ENCODE measurements at regions not wholly inside any gene's neighbourhood (a gene's known extent, or its start where the extent isn't known, plus 50 kb on each side); places are given as distances from the start of the nearest gene placed in this dataset.

DNA sequence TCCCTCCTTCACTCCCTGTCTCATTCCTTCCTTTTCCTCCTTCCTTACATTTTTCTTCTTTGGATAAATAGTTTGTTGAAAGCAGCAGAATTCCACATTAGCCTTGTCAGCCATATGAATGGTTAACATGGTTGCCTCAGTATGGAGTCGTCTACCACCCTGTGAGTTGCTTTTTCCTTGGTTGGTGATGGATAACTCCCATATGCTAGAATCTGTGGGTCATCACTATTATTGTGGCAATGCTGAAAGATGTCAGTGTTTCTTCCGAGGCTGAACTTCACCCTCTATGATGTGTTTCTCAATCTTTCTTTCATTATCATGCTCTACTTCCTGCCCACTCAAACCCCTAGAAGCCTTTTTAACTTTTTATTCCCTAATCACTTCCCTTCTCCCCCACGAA is 481.8 kb upstream of the KCNMB2 start:
- Histone ChIP-seq H3K27ac (ENCODE audit: low read depth, low read length) (no peak overlapping the region), H3K4me3 (ENCODE audit: low read length) (no peak overlapping the region), H3K4me1 (ENCODE audit: insufficient read depth, low read length) (no peaks in the 10 kb centered on the region), H3K9me3 (ENCODE audit: low read length) (no peaks in the 10 kb centered on the region), H3K36me3 (ENCODE audit: insufficient read depth, low read length) (no peaks in the 10 kb centered on the region), H3K27me3 (ENCODE audit: insufficient read depth, low read length, poor library complexity, severe bottlenecking) (no peaks in the 10 kb centered on the region)
- POLR2A ChIA-PET: no interaction called here
- no peaks in the 10 kb centered on the region for H3K9me3 Mint-ChIP-seq
- no peak for DNase-seq
- H3K36me3 Mint-ChIP-seq: peaks cover 0 to 1% (median 0%) of the 10 kb centered on the region in 3 donors
- peaks cover 0 to 7% (median 3%) of the 10 kb centered on the region in 3 donors for H3K4me1 Mint-ChIP-seq
- no peak overlapping the region for H3K4me3 Mint-ChIP-seq
- peaks cover 0 to 7% of the 10 kb centered on the region in 2 donors for H3K27me3 Mint-ChIP-seq
- no peak overlapping the region for H3K27ac Mint-ChIP-seq
- CTCF ChIA-PET: no interaction called here

DNA sequence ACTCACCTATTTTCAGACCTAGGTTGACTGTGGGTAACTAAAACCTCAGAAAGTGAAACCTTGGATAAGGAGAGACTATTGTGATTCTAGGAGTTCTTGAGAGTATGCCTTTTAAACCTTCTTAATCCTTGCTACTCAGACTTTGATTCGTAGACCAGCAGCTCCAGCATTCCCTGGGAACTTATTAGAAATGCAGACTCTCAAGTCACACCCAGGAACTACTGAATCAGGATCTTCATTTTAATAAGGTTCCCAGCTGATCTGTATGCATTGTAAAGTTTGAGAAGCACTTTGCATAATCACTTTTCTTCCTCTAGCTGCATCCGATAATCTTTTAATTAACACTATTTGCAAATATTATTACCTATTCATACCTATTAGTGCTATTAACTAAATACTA is 480.3 kb upstream of the KCNMB2 start:
- Mint-ChIP-seq H3K27me3 (peaks cover 0 to 7% of the 10 kb centered on the region in 2 donors), H3K9me3 (no peaks in the 10 kb centered on the region), H3K4me3 (no peak overlapping the region), H3K4me1 (peaks cover 0 to 7% (median 3%) of the 10 kb centered on the region in 3 donors), H3K27ac (no peak overlapping the region), H3K36me3 (no peaks in the 10 kb centered on the region)
- H3K4me3 ChIP-seq (ENCODE audit: low read length): no peak overlapping the region
- ChIA-PET POLR2A (no interaction called here), CTCF (no interaction called here)
- no peaks in the 10 kb centered on the region for H3K4me1 ChIP-seq (ENCODE audit: insufficient read depth, low read length)
- H3K27me3 ChIP-seq (ENCODE audit: insufficient read depth, low read length, poor library complexity, severe bottlenecking): no peaks in the 10 kb centered on the region
- H3K27ac ChIP-seq (ENCODE audit: low read depth, low read length): no peak overlapping the region
- DNase-seq: no peak
- no peaks in the 10 kb centered on the region for H3K36me3 ChIP-seq (ENCODE audit: insufficient read depth, low read length)
- H3K9me3 ChIP-seq (ENCODE audit: low read length): no peaks in the 10 kb centered on the region

- H3K36me3 Mint-ChIP-seq: no peaks in the 10 kb centered on the region
- H3K4me1 Mint-ChIP-seq: peaks cover 0 to 7% (median 3%) of the 10 kb centered on the region in 3 donors
- POLR2A ChIA-PET: no interaction called here
Observed at GRCh38 chr3:178056868-178057267, 479.4 kb upstream of the KCNMB2 start.

GRCh38 chr3:178058629-178059028 is 477.6 kb upstream of the KCNMB2 start:
- H3K36me3 ChIP-seq (ENCODE audit: insufficient read depth, low read length): no peaks in the 10 kb centered on the region
- H3K9me3 Mint-ChIP-seq: no peaks in the 10 kb centered on the region
- H3K4me1 Mint-ChIP-seq: peaks cover 0 to 7% (median 3%) of the 10 kb centered on the region in 3 donors
- POLR2A ChIA-PET: no interaction called here
- no peak overlapping the region for H3K4me3 Mint-ChIP-seq
- no peak overlapping the region for H3K27ac Mint-ChIP-seq
- no peak overlapping the region for H3K27ac ChIP-seq (ENCODE audit: low read depth, low read length)
- CTCF ChIA-PET: no interaction called here
- H3K9me3 ChIP-seq (ENCODE audit: low read length): no peaks in the 10 kb centered on the region
- no peaks in the 10 kb centered on the region for H3K36me3 Mint-ChIP-seq
- no peaks in the 10 kb centered on the region for H3K4me1 ChIP-seq (ENCODE audit: insufficient read depth, low read length)
- no peak overlapping the region for H3K4me3 ChIP-seq (ENCODE audit: low read length)
- DNase-seq: no peak
- H3K27me3 Mint-ChIP-seq: peaks cover 0 to 7% of the 10 kb centered on the region in 2 donors
- no peaks in the 10 kb centered on the region for H3K27me3 ChIP-seq (ENCODE audit: insufficient read depth, low read length, poor library complexity, severe bottlenecking)

More at GRCh38 chr3:178056868-178057267, 479.4 kb upstream of the KCNMB2 start:
- Histone ChIP-seq H3K36me3 (ENCODE audit: insufficient read depth, low read length) (no peaks in the 10 kb centered on the region), H3K9me3 (ENCODE audit: low read length) (no peaks in the 10 kb centered on the region), H3K27ac (ENCODE audit: low read depth, low read length) (no peak overlapping the region), H3K4me1 (ENCODE audit: insufficient read depth, low read length) (no peaks in the 10 kb centered on the region), H3K27me3 (ENCODE audit: insufficient read depth, low read length, poor library complexity, severe bottlenecking) (no peaks in the 10 kb centered on the region), H3K4me3 (ENCODE audit: low read length) (no peak overlapping the region)
- Mint-ChIP-seq H3K4me3 (no peak overlapping the region), H3K27ac (no peak overlapping the region), H3K9me3 (no peaks in the 10 kb centered on the region), H3K27me3 (peaks cover 0 to 7% of the 10 kb centered on the region in 2 donors)
- no peak for DNase-seq
- CTCF ChIA-PET: no interaction called here

- no peaks in the 10 kb centered on the region for H3K36me3 ChIP-seq (ENCODE audit: insufficient read depth, low read length)
Observed at GRCh38 chr3:178059119-178059518, 477.1 kb upstream of the KCNMB2 start.

GRCh38 chr3:178059836-178060235 is 476.4 kb upstream of the KCNMB2 start:
- no peaks in the 10 kb centered on the region for H3K4me1 Mint-ChIP-seq
- H3K9me3 Mint-ChIP-seq: no peaks in the 10 kb centered on the region
- POLR2A ChIA-PET: no interaction called here
- CTCF ChIA-PET: no interaction called here
- H3K27ac Mint-ChIP-seq: no peak overlapping the region
- no peak for DNase-seq
- H3K27me3 ChIP-seq (ENCODE audit: insufficient read depth, low read length, poor library complexity, severe bottlenecking): no peaks in the 10 kb centered on the region
- no peaks in the 10 kb centered on the region for H3K27me3 Mint-ChIP-seq
- H3K9me3 ChIP-seq (ENCODE audit: low read length): no peaks in the 10 kb centered on the region
- no peaks in the 10 kb centered on the region for H3K36me3 Mint-ChIP-seq
- no peaks in the 10 kb centered on the region for H3K36me3 ChIP-seq (ENCODE audit: insufficient read depth, low read length)
- no peak overlapping the region for H3K4me3 ChIP-seq (ENCODE audit: low read length)
- H3K27ac ChIP-seq (ENCODE audit: low read depth, low read length): no peak overlapping the region
- no peak overlapping the region for H3K4me3 Mint-ChIP-seq
- no peaks in the 10 kb centered on the region for H3K4me1 ChIP-seq (ENCODE audit: insufficient read depth, low read length)

More at GRCh38 chr3:178059119-178059518, 477.1 kb upstream of the KCNMB2 start:
- Histone ChIP-seq H3K4me3 (ENCODE audit: low read length) (no peak overlapping the region), H3K27ac (ENCODE audit: low read depth, low read length) (no peak overlapping the region), H3K4me1 (ENCODE audit: insufficient read depth, low read length) (no peaks in the 10 kb centered on the region), H3K27me3 (ENCODE audit: insufficient read depth, low read length, poor library complexity, severe bottlenecking) (no peaks in the 10 kb centered on the region), H3K9me3 (ENCODE audit: low read length) (no peaks in the 10 kb centered on the region)
- peaks cover 0 to 7% (median 3%) of the 10 kb centered on the region in 3 donors for H3K4me1 Mint-ChIP-seq
- ChIA-PET CTCF (no interaction called here), POLR2A (no interaction called here)
- H3K9me3 Mint-ChIP-seq: no peaks in the 10 kb centered on the region
- peaks cover 0 to 5% of the 10 kb centered on the region in 2 donors for H3K27me3 Mint-ChIP-seq
- no peak overlapping the region for H3K4me3 Mint-ChIP-seq
- H3K27ac Mint-ChIP-seq: no peak overlapping the region
- no peaks in the 10 kb centered on the region for H3K36me3 Mint-ChIP-seq
- no peak for DNase-seq

GRCh38 chr3:178060407-178060806 is 475.8 kb upstream of the KCNMB2 start:
- no peak overlapping the region for H3K27ac Mint-ChIP-seq

DNA sequence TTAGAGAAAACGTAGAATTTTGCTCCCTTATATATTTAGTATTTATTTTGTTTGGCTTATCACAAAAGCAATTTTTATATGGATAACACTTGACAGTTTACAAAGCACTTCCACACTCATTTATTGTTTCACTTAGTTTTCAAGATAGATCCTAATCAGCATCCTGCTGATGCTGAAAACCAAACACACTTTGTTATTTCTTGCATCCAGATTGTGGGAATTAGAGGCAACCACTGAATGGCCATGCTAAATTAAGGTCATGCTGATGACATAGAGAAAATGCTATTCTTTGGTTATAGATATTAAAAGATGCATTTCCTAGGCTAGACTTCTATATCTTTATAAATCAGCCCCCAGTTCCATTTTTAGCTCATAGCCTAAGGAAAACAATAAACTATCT is 474.1 kb upstream of the KCNMB2 start:
- H3K36me3 ChIP-seq (ENCODE audit: insufficient read depth, low read length): no peaks in the 10 kb centered on the region
- ChIA-PET POLR2A (no interaction called here), CTCF (no interaction called here)
- no peaks in the 10 kb centered on the region for H3K9me3 ChIP-seq (ENCODE audit: low read length)
- no peak overlapping the region for H3K27ac ChIP-seq (ENCODE audit: low read depth, low read length)
- no peak overlapping the region for H3K4me3 ChIP-seq (ENCODE audit: low read length)
- Mint-ChIP-seq H3K4me1 (no peaks in the 10 kb centered on the region), H3K36me3 (no peaks in the 10 kb centered on the region), H3K9me3 (no peaks in the 10 kb centered on the region), H3K27ac (no peak overlapping the region), H3K4me3 (no peak overlapping the region), H3K27me3 (no peaks in the 10 kb centered on the region)
- no peaks in the 10 kb centered on the region for H3K27me3 ChIP-seq (ENCODE audit: insufficient read depth, low read length, poor library complexity, severe bottlenecking)
- no peak for DNase-seq
- no peaks in the 10 kb centered on the region for H3K4me1 ChIP-seq (ENCODE audit: insufficient read depth, low read length)

More at GRCh38 chr3:178060407-178060806, 475.8 kb upstream of the KCNMB2 start:
- Histone ChIP-seq H3K4me1 (ENCODE audit: insufficient read depth, low read length) (no peaks in the 10 kb centered on the region), H3K36me3 (ENCODE audit: insufficient read depth, low read length) (no peaks in the 10 kb centered on the region), H3K4me3 (ENCODE audit: low read length) (no peak overlapping the region), H3K27me3 (ENCODE audit: insufficient read depth, low read length, poor library complexity, severe bottlenecking) (no peaks in the 10 kb centered on the region), H3K9me3 (ENCODE audit: low read length) (no peaks in the 10 kb centered on the region), H3K27ac (ENCODE audit: low read depth, low read length) (no peak overlapping the region)
- no peak overlapping the region for H3K4me3 Mint-ChIP-seq
- no peak for DNase-seq
- POLR2A ChIA-PET: no interaction called here
- H3K27me3 Mint-ChIP-seq: no peaks in the 10 kb centered on the region
- CTCF ChIA-PET: no interaction called here
- no peaks in the 10 kb centered on the region for H3K4me1 Mint-ChIP-seq
- H3K36me3 Mint-ChIP-seq: no peaks in the 10 kb centered on the region
- no peaks in the 10 kb centered on the region for H3K9me3 Mint-ChIP-seq

DNA sequence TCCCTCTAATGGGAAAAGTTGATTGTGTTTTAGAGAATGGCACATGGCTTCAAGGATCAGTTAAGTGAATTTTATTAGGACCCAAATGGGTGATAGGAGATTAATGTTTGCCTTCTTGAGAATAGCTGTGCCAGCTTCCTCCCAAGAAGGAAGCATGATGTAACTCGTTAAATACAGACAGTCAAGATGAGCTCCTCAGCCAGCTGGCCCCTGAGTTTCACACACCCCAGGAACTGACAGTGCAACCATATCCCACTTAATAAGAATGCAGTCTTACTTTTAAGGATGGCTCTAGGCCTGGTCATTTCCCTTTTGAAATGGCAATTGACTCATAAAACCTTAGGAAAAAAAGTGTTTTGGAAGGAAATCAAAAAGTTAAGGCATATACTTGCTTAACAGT is 472.8 kb upstream of the KCNMB2 start:
- H3K4me3 ChIP-seq (ENCODE audit: low read length): no peak overlapping the region
- Mint-ChIP-seq H3K27ac (no peak overlapping the region), H3K4me1 (no peaks in the 10 kb centered on the region), H3K4me3 (no peak overlapping the region), H3K36me3 (no peaks in the 10 kb centered on the region), H3K27me3 (no peaks in the 10 kb centered on the region), H3K9me3 (no peaks in the 10 kb centered on the region)
- ChIA-PET CTCF (no interaction called here), POLR2A (no interaction called here)
- no peaks in the 10 kb centered on the region for H3K27me3 ChIP-seq (ENCODE audit: insufficient read depth, low read length, poor library complexity, severe bottlenecking)
- H3K36me3 ChIP-seq (ENCODE audit: insufficient read depth, low read length): no peaks in the 10 kb centered on the region
- no peaks in the 10 kb centered on the region for H3K9me3 ChIP-seq (ENCODE audit: low read length)
- H3K27ac ChIP-seq (ENCODE audit: low read depth, low read length): no peak overlapping the region
- no peaks in the 10 kb centered on the region for H3K4me1 ChIP-seq (ENCODE audit: insufficient read depth, low read length)
- no peak for DNase-seq

All from CD8-positive, alpha-beta memory T cell (primary cell).